CD4-positive, alpha-beta memory T cell (primary cell): ENCODE measurements at regions not wholly inside any gene's neighbourhood (a gene's known extent, or its start where the extent isn't known, plus 50 kb on each side); places are given as distances from the start of the nearest gene placed in this dataset.
"Not testable (repeated sequence)": the region's sequence is repeated elsewhere in the genome, so short reads cannot be mapped to it uniquely, and the experiment has no call there.

ENCODE experiments used
- CTCF ChIA-PET: fragments of 350-600 bp; sonication (Branson Sonifier 250); formaldehyde crosslinking; loops from one replicate; lab custom pipeline; 2021; ENCODE audit warnings: inconsistent platforms; ENCODE audit not compliant: partially characterized antibody; lab: Charles Lee
- POLR2A ChIA-PET: fragments of 350-600 bp; sonication (Branson Sonifier 250); formaldehyde crosslinking; loops from one replicate; lab custom pipeline; 2021; ENCODE audit not compliant: partially characterized antibody; lab: Charles Lee
- DNase-seq, 5 donors: peaks; one replicate each; pipeline versions ENCODE4 v3.0.0 to v3.0.0-alpha.2; 2020 to 2022; ENCODE audit warnings: mixed read lengths in 1 of 5
- H3K27ac ChIP-seq: one replicate; pipeline ENCODE4 v1.7.0; 2013; ENCODE audit warnings: low read depth, low read length
- H3K27me3 ChIP-seq: 2 replicates; pipeline ENCODE4 v1.7.0; 2013; ENCODE audit warnings: mild to moderate bottlenecking, low read length, moderate library complexity; ENCODE audit not compliant: insufficient read depth
- H3K36me3 ChIP-seq: 2 replicates; pipeline ENCODE4 v1.7.0; 2013; ENCODE audit warnings: mild to moderate bottlenecking, low read length, moderate library complexity; ENCODE audit not compliant: insufficient read depth
- H3K4me1 ChIP-seq: 2 replicates; pipeline ENCODE4 v1.7.0; 2013; ENCODE audit warnings: mild to moderate bottlenecking, low read length, moderate library complexity; ENCODE audit not compliant: insufficient read depth
- H3K4me3 ChIP-seq, 2 donors: one replicate each; pipeline ENCODE4 v1.7.0; 2013; ENCODE audit warnings: low read length in 2 of 2, mild to moderate bottlenecking in 1 of 2
- H3K9me3 ChIP-seq, 2 donors: one replicate each; pipeline ENCODE4 v1.7.0; 2013; ENCODE audit warnings: low read length in 2 of 2, control low read depth in 1 of 2; ENCODE audit not compliant: control insufficient read depth in 1 of 2
- H3K27ac Mint-ChIP-seq, 7 donors: one replicate each; pipeline ENCODE4 v1.8.0; 2020 to 2021; ENCODE audit warnings: mixed read lengths in 7 of 7, mild to moderate bottlenecking in 6 of 7, inconsistent platforms in 3 of 7, moderate library complexity in 3 of 7
- H3K27me3 Mint-ChIP-seq, 2 donors: one replicate each; pipeline ENCODE4 v1.8.0; 2020 to 2021; ENCODE audit warnings: mixed read lengths in 2 of 2
- H3K36me3 Mint-ChIP-seq, 2 donors: one replicate each; pipeline ENCODE4 v1.8.0; 2020 to 2021; ENCODE audit warnings: mixed read lengths in 2 of 2, inconsistent platforms in 1 of 2, mild to moderate bottlenecking in 1 of 2
- H3K4me1 Mint-ChIP-seq, 4 donors: one replicate each; pipeline ENCODE4 v1.8.0; 2020 to 2021; ENCODE audit warnings: mixed read lengths in 4 of 4, mild to moderate bottlenecking in 1 of 4
- H3K4me3 Mint-ChIP-seq, 8 donors: one replicate each; pipeline ENCODE4 v1.8.0; 2020 to 2021; ENCODE audit warnings: mixed read lengths in 8 of 8, mild to moderate bottlenecking in 7 of 8, moderate library complexity in 6 of 8, inconsistent platforms in 3 of 8
- H3K9me3 Mint-ChIP-seq, 8 donors: one replicate each; pipeline ENCODE4 v1.8.0; 2020 to 2021; ENCODE audit warnings: mixed read lengths in 8 of 8, mild to moderate bottlenecking in 5 of 8, inconsistent platforms in 3 of 8, moderate library complexity in 1 of 8
- intact Hi-C: fragments of 100-400 bp; cut with micrococcal nuclease; formaldehyde crosslinking; loops from one replicate; pipeline ENCODE4 v1.15.1; 2023

DNA sequence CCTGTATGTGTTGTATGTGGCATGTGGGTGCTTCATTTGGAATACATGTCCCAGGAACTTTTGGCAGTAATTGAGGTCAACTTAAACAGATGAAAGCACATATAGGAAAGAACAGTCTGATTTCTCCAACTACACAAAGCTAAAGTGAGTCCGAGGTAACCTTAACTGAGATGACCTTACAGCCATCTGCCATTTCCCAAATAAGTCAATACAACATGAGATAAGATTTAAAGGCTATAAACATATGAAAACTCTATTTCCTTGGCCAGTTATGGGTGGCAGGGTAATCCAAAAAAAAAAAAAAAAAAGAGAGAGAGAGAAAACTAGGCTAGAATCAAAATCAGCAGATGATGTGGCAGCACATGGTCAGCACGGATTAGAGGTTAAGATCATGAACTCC is 1068.3 kb downstream of the KHDRBS2 start:
- POLR2A ChIA-PET = no interaction called here
- Mint-ChIP-seq H3K27me3 (no peaks in the 10 kb centered on the region), H3K4me3 (no peak overlapping the region), H3K9me3 (peaks cover 0 to 27% (median 10%) of the 10 kb centered on the region in 8 donors), H3K27ac (no peak overlapping the region), H3K4me1 (no peaks in the 10 kb centered on the region), H3K36me3 (no peaks in the 10 kb centered on the region)
- Histone ChIP-seq H3K4me3 (no peak overlapping the region), H3K36me3 (no peaks in the 10 kb centered on the region), H3K4me1 (no peaks in the 10 kb centered on the region), H3K9me3 (no peaks in the 10 kb centered on the region), H3K27me3 (no peaks in the 10 kb centered on the region), H3K27ac (no peak overlapping the region)
- CTCF ChIA-PET = no interaction called here
- intact Hi-C loops = no loop called here
- DNase-seq = no peak

DNA sequence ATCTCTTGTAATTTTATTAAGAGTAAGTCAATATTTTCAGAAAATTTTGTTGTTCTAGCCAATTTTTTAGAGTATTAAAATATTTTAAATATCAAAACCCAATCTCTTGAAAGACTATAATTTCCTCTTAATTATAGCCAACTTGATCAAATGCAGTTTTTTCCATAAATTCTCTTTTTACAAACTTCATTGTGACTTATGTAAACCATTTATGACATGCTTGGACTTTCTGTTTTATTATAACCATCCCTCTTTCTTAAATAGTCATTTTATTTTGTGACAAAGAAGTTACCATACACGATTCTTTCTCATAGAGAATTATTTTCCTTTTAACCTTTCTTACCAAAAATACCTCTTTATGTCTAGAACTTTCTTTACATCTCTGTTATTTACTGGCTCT is 1075.5 kb downstream of the KHDRBS2 start:
- POLR2A ChIA-PET = no interaction called here
- H3K4me1 Mint-ChIP-seq = no peaks in the 10 kb centered on the region
- intact Hi-C loops = no loop called here

DNA sequence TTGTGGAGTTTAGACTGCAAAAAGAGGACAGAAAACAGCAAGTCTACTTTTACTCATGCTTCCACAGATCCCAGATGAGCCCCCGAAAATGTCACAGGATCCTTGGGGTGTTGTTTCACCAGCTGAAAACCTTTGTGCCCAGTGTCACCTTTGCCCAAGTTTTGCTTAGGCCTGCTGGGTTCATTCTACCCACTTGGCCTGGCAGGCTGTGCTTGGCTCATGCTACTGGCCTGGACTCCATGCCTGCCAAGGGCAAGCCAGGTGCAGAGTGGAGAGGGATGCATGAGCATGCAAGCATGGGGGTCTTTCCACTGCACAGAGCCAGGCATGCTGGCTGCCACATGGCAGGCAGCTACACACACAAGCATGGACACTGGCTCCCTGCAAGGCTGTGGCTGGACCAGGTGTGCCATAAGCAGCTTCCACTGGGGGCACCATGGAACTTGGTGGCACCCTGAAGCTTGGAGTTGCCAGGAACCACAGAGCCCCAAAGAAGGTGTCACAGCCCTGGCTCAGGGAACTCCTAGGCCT is 1082.0 kb downstream of the KHDRBS2 start:
- peaks cover 0 to 4% of the 10 kb centered on the region in 2 donors for H3K9me3 ChIP-seq
- Mint-ChIP-seq H3K4me3 (no peak overlapping the region), H3K36me3 (no peaks in the 10 kb centered on the region), H3K4me1 (no peaks in the 10 kb centered on the region), H3K9me3 (peaks cover 4 to 36% (median 18%) of the 10 kb centered on the region in 8 donors), H3K27ac (no peak overlapping the region), H3K27me3 (no peaks in the 10 kb centered on the region)
- ChIA-PET CTCF (no interaction called here), POLR2A (no interaction called here)
- no peaks in the 10 kb centered on the region for H3K36me3 ChIP-seq
- no peaks in the 10 kb centered on the region for H3K4me1 ChIP-seq
- intact Hi-C loops = no loop called here
- no peak overlapping the region for H3K27ac ChIP-seq
- H3K27me3 ChIP-seq = no peaks in the 10 kb centered on the region
- DNase-seq = no peak
- no peak overlapping the region for H3K4me3 ChIP-seq

More for the DNA sequence above, 1075.5 kb downstream of the KHDRBS2 start:
- DNase-seq = no peak
- Mint-ChIP-seq H3K27me3 (no peaks in the 10 kb centered on the region), H3K36me3 (no peaks in the 10 kb centered on the region), H3K9me3 (peaks cover 0 to 27% (median 15%) of the 10 kb centered on the region in 8 donors), H3K27ac (no peak overlapping the region), H3K4me3 (no peak overlapping the region)
- CTCF ChIA-PET = no interaction called here
- H3K4me1 ChIP-seq = no peaks in the 10 kb centered on the region
- H3K4me3 ChIP-seq = no peak overlapping the region
- H3K9me3 ChIP-seq = no peaks in the 10 kb centered on the region
- no peaks in the 10 kb centered on the region for H3K36me3 ChIP-seq
- no peaks in the 10 kb centered on the region for H3K27me3 ChIP-seq
- H3K27ac ChIP-seq = no peak overlapping the region

DNA sequence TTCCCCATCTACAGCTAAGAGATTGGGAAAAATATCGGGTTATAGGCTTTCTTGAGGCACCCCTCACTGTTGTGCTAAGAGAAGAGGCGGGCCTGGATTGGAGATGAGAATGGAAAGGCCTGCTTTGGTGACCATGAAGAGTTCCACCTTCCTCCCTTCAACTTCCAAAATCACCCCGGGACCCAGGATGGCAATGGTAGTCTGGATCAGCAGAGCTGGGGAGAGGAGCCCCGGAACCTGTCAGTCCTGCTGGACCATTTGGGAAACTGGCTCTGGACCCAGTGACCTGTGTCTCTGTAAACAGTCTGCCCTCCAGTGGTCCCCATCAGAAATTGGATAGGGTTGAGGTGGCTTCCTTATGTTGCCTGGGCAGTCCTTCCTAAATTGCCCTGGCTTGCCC is 1085.6 kb downstream of the KHDRBS2 start:
- H3K27me3 Mint-ChIP-seq = no peaks in the 10 kb centered on the region
- H3K27ac Mint-ChIP-seq = no peak overlapping the region
- Histone ChIP-seq H3K27me3 (no peaks in the 10 kb centered on the region), H3K4me1 (no peaks in the 10 kb centered on the region), H3K4me3 (no peak overlapping the region), H3K9me3 (peaks cover 0 to 4% of the 10 kb centered on the region in 2 donors), H3K36me3 (no peaks in the 10 kb centered on the region), H3K27ac (no peak overlapping the region)
- no peak overlapping the region for H3K4me3 Mint-ChIP-seq
- DNase-seq = no peak
- H3K9me3 Mint-ChIP-seq = peaks cover 9 to 35% (median 24%) of the 10 kb centered on the region in 8 donors
- intact Hi-C loops = no loop called here
- H3K36me3 Mint-ChIP-seq = no peaks in the 10 kb centered on the region
- ChIA-PET CTCF (no interaction called here), POLR2A (no interaction called here)
- no peaks in the 10 kb centered on the region for H3K4me1 Mint-ChIP-seq

DNA sequence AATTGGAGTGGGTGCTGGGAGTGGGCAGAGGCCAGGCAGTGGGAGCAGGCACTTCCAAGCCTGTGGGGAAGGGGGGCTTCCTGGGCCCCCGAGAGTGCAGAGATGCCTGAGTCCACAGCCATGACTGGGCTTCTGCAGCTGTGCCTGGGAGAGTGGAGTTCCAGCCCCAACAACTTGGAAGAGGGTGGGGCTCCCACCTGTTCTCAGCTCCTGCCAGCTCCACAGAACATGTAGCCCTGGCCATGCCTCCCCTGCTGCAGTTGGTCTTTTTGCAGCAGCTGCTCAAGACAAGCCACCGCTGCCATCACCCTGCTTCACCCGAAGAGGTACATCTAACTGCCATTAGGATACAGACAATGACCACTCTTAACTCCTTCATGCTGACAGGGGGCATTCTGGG is 1092.3 kb downstream of the KHDRBS2 start:
- H3K36me3 Mint-ChIP-seq = no peaks in the 10 kb centered on the region
- intact Hi-C loops = no loop called here

DNA sequence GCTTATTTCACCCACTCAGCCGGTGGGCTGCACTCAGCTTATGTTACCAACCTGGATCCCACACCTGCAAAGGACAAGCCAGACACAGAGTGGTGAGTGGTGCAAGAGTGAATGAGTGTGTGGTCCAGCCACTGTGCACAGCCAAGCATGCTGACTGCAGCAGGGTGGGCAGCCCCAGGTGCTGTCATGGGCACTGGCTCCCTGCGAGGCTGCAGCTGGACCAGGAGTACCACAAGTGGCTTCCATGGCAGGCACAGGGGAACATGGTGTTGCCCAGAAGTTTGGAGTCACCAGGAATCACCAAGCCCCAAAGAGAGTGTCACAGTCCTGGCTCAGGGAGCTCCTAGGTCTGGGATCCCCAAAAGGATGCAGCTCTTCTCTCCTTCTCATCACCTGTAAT is 1093.4 kb downstream of the KHDRBS2 start:
- H3K4me3 ChIP-seq = no peak overlapping the region
- Mint-ChIP-seq H3K27me3 (no peaks in the 10 kb centered on the region), H3K4me1 (no peaks in the 10 kb centered on the region), H3K27ac (no peak overlapping the region), H3K4me3 (no peak overlapping the region), H3K9me3 (peaks cover 4 to 39% (median 20%) of the 10 kb centered on the region in 8 donors), H3K36me3 (no peaks in the 10 kb centered on the region)
- H3K27ac ChIP-seq = no peak overlapping the region
- H3K4me1 ChIP-seq = no peaks in the 10 kb centered on the region
- no peaks in the 10 kb centered on the region for H3K9me3 ChIP-seq
- intact Hi-C loops = no loop called here
- H3K36me3 ChIP-seq = no peaks in the 10 kb centered on the region
- CTCF ChIA-PET = no interaction called here
- DNase-seq = peak in 1 of 5 donors; percentile 35
- POLR2A ChIA-PET = no interaction called here
- H3K27me3 ChIP-seq = no peaks in the 10 kb centered on the region

More for the DNA sequence above, 1092.3 kb downstream of the KHDRBS2 start:
- H3K9me3 Mint-ChIP-seq = peaks cover 5 to 38% (median 19%) of the 10 kb centered on the region in 8 donors
- ChIA-PET CTCF (no interaction called here), POLR2A (no interaction called here)
- no peaks in the 10 kb centered on the region for H3K4me1 Mint-ChIP-seq
- no peak overlapping the region for H3K4me3 Mint-ChIP-seq
- H3K4me1 ChIP-seq = no peaks in the 10 kb centered on the region
- H3K27me3 Mint-ChIP-seq = no peaks in the 10 kb centered on the region
- no peak overlapping the region for H3K27ac ChIP-seq
- no peak overlapping the region for H3K4me3 ChIP-seq
- H3K27ac Mint-ChIP-seq = no peak overlapping the region
- no peak for DNase-seq
- H3K9me3 ChIP-seq = no peaks in the 10 kb centered on the region
- H3K27me3 ChIP-seq = no peaks in the 10 kb centered on the region
- no peaks in the 10 kb centered on the region for H3K36me3 ChIP-seq

DNA sequence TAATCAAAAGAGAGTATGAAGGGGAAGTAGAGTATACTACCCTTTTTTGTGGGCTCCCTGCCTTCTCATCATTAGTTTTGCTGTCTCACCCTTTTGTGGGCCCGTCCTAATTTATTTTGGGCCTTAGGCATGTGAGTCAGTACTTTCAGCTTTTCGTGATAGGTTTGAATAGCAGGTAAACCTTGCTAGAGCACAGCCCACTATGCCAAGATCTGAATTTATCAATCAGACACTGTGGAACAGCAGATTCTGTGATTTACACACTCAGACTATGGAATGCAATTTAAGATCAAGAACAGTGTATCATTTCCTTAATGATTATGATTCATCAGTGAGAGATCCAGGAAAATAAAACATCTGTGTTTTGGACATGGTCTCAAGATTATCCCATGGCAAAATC is 1117.1 kb downstream of the KHDRBS2 start:
- Mint-ChIP-seq H3K9me3 (peaks cover 3 to 33% (median 20%) of the 10 kb centered on the region in 8 donors), H3K4me3 (no peak overlapping the region), H3K27me3 (no peaks in the 10 kb centered on the region), H3K27ac (no peak overlapping the region), H3K36me3 (no peaks in the 10 kb centered on the region), H3K4me1 (no peaks in the 10 kb centered on the region)
- no peak overlapping the region for H3K27ac ChIP-seq
- no peak overlapping the region for H3K4me3 ChIP-seq
- H3K27me3 ChIP-seq = no peaks in the 10 kb centered on the region
- ChIA-PET CTCF (no interaction called here), POLR2A (no interaction called here)
- H3K4me1 ChIP-seq = no peaks in the 10 kb centered on the region
- intact Hi-C loops = no loop called here
- no peaks in the 10 kb centered on the region for H3K36me3 ChIP-seq
- H3K9me3 ChIP-seq = no peaks in the 10 kb centered on the region
- no peak for DNase-seq

DNA sequence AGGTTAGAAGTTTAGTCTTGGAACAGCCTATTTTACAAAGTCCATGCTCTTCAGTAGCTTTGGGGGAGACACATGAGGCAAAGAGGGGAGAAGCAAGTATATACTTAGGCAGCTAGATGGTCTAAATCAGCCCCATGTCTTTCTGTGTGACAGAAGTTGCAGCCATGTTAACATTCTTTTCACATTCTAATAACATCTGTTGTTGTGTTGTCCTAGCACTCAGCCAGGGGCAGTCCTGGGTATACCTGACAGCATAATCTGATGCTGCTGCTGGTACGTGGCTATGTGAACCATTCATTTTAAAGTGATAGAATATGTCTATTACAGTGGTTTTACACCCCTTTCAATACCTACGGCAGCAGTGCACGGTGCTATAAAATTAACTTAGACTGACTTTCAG is 1137.0 kb downstream of the KHDRBS2 start:
- DNase-seq, intact Hi-C loops, H3K4me1 Mint-ChIP-seq, H3K27ac ChIP-seq, H3K36me3 Mint-ChIP-seq, H3K27me3 Mint-ChIP-seq, H3K4me3 ChIP-seq, H3K36me3 ChIP-seq, H3K27me3 ChIP-seq, CTCF ChIA-PET, POLR2A ChIA-PET, H3K27ac Mint-ChIP-seq, H3K4me1 ChIP-seq, H3K9me3 ChIP-seq, H3K4me3 Mint-ChIP-seq: not testable (repeated sequence)
- peaks cover 0 to 30% (median 9%) of the 10 kb centered on the region in 8 donors for H3K9me3 Mint-ChIP-seq
